GM12878 (cell line): ENCODE measurements at regions not wholly inside any gene's neighbourhood (a gene's known extent, or its start where the extent isn't known, plus 50 kb on each side); places are given as distances from the start of the nearest gene placed in this dataset.

ENCODE experiments used
- ATAC-seq: fragments of 200-7000 bp; cut with Tn5 transposase; 3 replicates; pipeline ENCODE4 v1.9.1; 2020; ENCODE audit warnings: mild to moderate bottlenecking, moderate library complexity
- BruUV-seq: library from RNA; stranded (reverse); fragments of 400-500 nt; replicated peaks from 2 replicates; lab custom pipeline; 2021; lab: Mats Ljungman, UMichigan
- CTCF ChIA-PET: fragments of 300-600 bp; sonication (Branson Sonifier 250); formaldehyde crosslinking; extraction: SDS; loops from one replicate; lab custom pipeline; 2021; ENCODE audit warnings: inconsistent platforms; lab: Yijun Ruan, JAX
- POLR2A ChIA-PET: fragments of 350-600 bp; formaldehyde crosslinking; extraction: SDS; loops from one replicate; lab custom pipeline; 2021; ENCODE audit warnings: inconsistent platforms; lab: Charles Lee
- RAD21 ChIA-PET: fragments of 300-600 bp; sonication (Branson Sonifier 250); formaldehyde crosslinking; loops from one replicate; lab custom pipeline; 2023; ENCODE audit warnings: antibody characterized with exemption; ENCODE audit not compliant: unreplicated experiment; lab: Charles Lee
- SMC1A ChIA-PET: fragments of 300-600 bp; sonication (Branson Sonifier 250); formaldehyde crosslinking; loops from one replicate; lab custom pipeline; 2023; ENCODE audit not compliant: unreplicated experiment, uncharacterized antibody; lab: Charles Lee
- DNase-seq: peaks from one replicate; pipeline ENCODE4 v3.0.0-alpha.2; 2011; ENCODE audit warnings: low read depth, low spot score
- FAIRE-seq: peaks from 3 replicates; lab custom pipeline; 2011; peaks lifted over from hg19 to GRCh38; lab: Jason Lieb, UNC
- H2AFZ ChIP-seq: 2 replicates; pipeline ENCODE4 v1.6.0; 2011; ENCODE audit warnings: low read depth, low read length, control low read depth; ENCODE audit not compliant: control insufficient read depth
- H3K27ac ChIP-seq: 2 replicates; pipeline ENCODE4 v1.5.1; 2011; ENCODE audit warnings: control low read depth; ENCODE audit not compliant: control insufficient read depth, insufficient read depth
- H3K27me3 ChIP-seq, 2 experiments: replicated peaks in 1 of 2; 2 replicates each; pipeline versions ENCODE4 v1.6.0 to v1.6.1; 2011; ENCODE audit warnings: low read length in 1 of 2; ENCODE audit not compliant: control insufficient read depth in 2 of 2, insufficient read depth in 2 of 2
- H3K36me3 ChIP-seq, 2 experiments: 2 replicates each; pipeline ENCODE4 v1.5.1; 2011; ENCODE audit warnings: low read length in 1 of 2; ENCODE audit not compliant: control insufficient read depth in 2 of 2, insufficient read depth in 2 of 2
- H3K4me1 ChIP-seq: 2 replicates; pipeline ENCODE4 v1.6.1; 2011; ENCODE audit warnings: mild to moderate bottlenecking, low read length, moderate library complexity, mixed read lengths; ENCODE audit not compliant: control insufficient read depth, insufficient read depth
- H3K4me2 ChIP-seq: 2 replicates; pipeline ENCODE4 v1.6.0; 2011; ENCODE audit warnings: control low read depth; ENCODE audit not compliant: control insufficient read depth, insufficient read depth
- H3K4me3 ChIP-seq: fragments of 200-600 bp; sonication (generic); 2 replicates; pipeline ENCODE4 v1.5.1; 2016
- H3K79me2 ChIP-seq: 2 replicates; pipeline ENCODE4 v1.6.0; 2011; ENCODE audit warnings: low read length; ENCODE audit not compliant: control insufficient read depth, insufficient read depth
- H3K9ac ChIP-seq: 2 replicates; pipeline ENCODE4 v1.8.0; 2011; ENCODE audit warnings: low read length, control low read depth, mixed read lengths; ENCODE audit not compliant: control insufficient read depth, insufficient read depth
- H3K9me3 ChIP-seq: replicated peaks from 3 replicates; pipeline ENCODE4 v1.5.1; 2011; ENCODE audit warnings: mild to moderate bottlenecking, low read length; ENCODE audit not compliant: control insufficient read depth, insufficient read depth
- H4K20me1 ChIP-seq: 2 replicates; pipeline ENCODE4 v1.6.0; 2011; ENCODE audit not compliant: control insufficient read depth, insufficient read depth
- ATF7 ChIP-seq: fragments of 450-650 bp; IDR thresholded peaks from 2 replicates; pipeline ENCODE4 v1.6.1; 2016; ENCODE audit warnings: low read depth, mild to moderate bottlenecking
- BCL3 ChIP-seq: IDR thresholded peaks from 2 replicates; pipeline ENCODE4 v1.6.1; 2011; ENCODE audit warnings: borderline replicate concordance, low read depth, mild to moderate bottlenecking, moderate library complexity, low read length; ENCODE audit not compliant: insufficient read depth, poor library complexity, severe bottlenecking
- BHLHE40 ChIP-seq, 2 experiments: fragments of 450-650 bp in 1 of 2; IDR thresholded peaks; 2 replicates each; pipeline ENCODE4 v1.6.1; 2011 to 2017; ENCODE audit warnings: low read depth in 2 of 2, borderline replicate concordance in 1 of 2, improper control_type of control experiment in 1 of 2, low read length in 1 of 2, mild to moderate bottlenecking in 1 of 2
- CBFB ChIP-seq: IDR thresholded peaks from 2 replicates; pipeline ENCODE4 v1.6.1; 2016; ENCODE audit warnings: antibody characterized with exemption, low read depth
- HSF1 ChIP-seq: fragments of 150-350 bp; IDR thresholded peaks from 2 replicates; pipeline ENCODE4 v1.6.1; 2014; ENCODE audit warnings: mild to moderate bottlenecking, low read depth, low read length
- NFYB ChIP-seq: IDR thresholded peaks from 2 replicates; pipeline ENCODE4 v1.6.1; 2011; ENCODE audit warnings: low read depth, mild to moderate bottlenecking, low read length, improper control_type of control experiment, moderate library complexity; ENCODE audit not compliant: insufficient read depth
- PKNOX1 ChIP-seq: fragments of 450-650 bp; IDR thresholded peaks from 2 replicates; pipeline ENCODE4 v1.6.1; 2016; ENCODE audit warnings: mild to moderate bottlenecking
- PML ChIP-seq: IDR thresholded peaks from 2 replicates; pipeline ENCODE4 v1.6.1; 2012; ENCODE audit warnings: low read length, inconsistent platforms
- USF2 ChIP-seq: IDR thresholded peaks from 2 replicates; pipeline ENCODE4 v1.6.1; 2011; ENCODE audit warnings: low read depth, low read length, improper control_type of control experiment, borderline replicate concordance
- ZNF217 ChIP-seq: fragments of 450-650 bp; IDR thresholded peaks from 2 replicates; pipeline ENCODE4 v1.6.1; 2017; ENCODE audit warnings: antibody characterized with exemption, mild to moderate bottlenecking
- ZNF274 ChIP-seq: IDR thresholded peaks from one replicate; pipeline ENCODE4 v1.8.0; 2011; ENCODE audit not compliant: insufficient read length, insufficient read depth
- ZNF687 ChIP-seq: fragments of 450-650 bp; IDR thresholded peaks from 2 replicates; pipeline ENCODE4 v1.6.1; 2017; ENCODE audit warnings: mild to moderate bottlenecking, moderate library complexity
- WGBS: methylation state at CpG from one replicate; pipeline ENCODE4 v1.1.6; 2016; ENCODE audit warnings: low lambda C conversion rate; ENCODE audit not compliant: insufficient replicate concordance, insufficient coverage; ENCODE audit errors: missing lambda C conversion rate; 5-methylcytosine and 5-hydroxymethylcytosine counted together
- in situ Hi-C: fragments of 300-500 bp; cut with MboI; formaldehyde crosslinking; loops from 9 replicates; pipeline ENCODE4 v1.14.3; 2018; ENCODE audit warnings: mixed read lengths
- intact Hi-C: fragments of 100-400 bp; cut with micrococcal nuclease; formaldehyde crosslinking; loops from one replicate; pipeline ENCODE4 v1.14.2; 2022; ENCODE audit not compliant: unreplicated experiment

GRCh38 chr16:50964491-50964890 lies 186.6 kb downstream of the SALL1 start:
- Histone ChIP-seq H3K27ac (no peak overlapping the region), H3K4me2 (no peak overlapping the region), H3K79me2 (no peaks in the 10 kb centered on the region), H3K4me1 (0 out of 2 replicates have a peak, but pooled peaks cover 2% of the 10 kb centered on the region), H3K9ac (no peak overlapping the region), H3K9me3 (no peaks in the 10 kb centered on the region), H3K27me3 (no peaks in the 10 kb centered on the region), H3K4me3 (no peak overlapping the region), H3K36me3 (no peaks in the 10 kb centered on the region), H4K20me1 (no peaks in the 10 kb centered on the region), H2AFZ (no peak overlapping the region)
- SMC1A ChIA-PET: no interaction called here
- intact Hi-C loops (no loop called here), in situ Hi-C loops (no loop called here)
- FAIRE-seq: no peak
- DNase-seq: no peak
- RAD21 ChIA-PET: no interaction called here
- POLR2A ChIA-PET: no interaction called here
- no peak for ATAC-seq
- WGBS: 17% methylated on average over 1 of the region's 1 CpG
- no peak for TF ChIP-seq ZNF274
- TF ChIP-seq ATF7: no peak
- TF ChIP-seq PKNOX1: no peak
- TF ChIP-seq ZNF217: no peak
- TF ChIP-seq USF2: no peak
- TF ChIP-seq BHLHE40 (IDR thresholded peaks at IDR 0.05; ENCODE audit: borderline replicate concordance in 1 of 2, low read depth in 2 of 2, low read length in 1 of 2): no peak
- TF ChIP-seq ZNF687: no peak
- TF ChIP-seq PML: no peak
- no peak for TF ChIP-seq NFYB
- TF ChIP-seq HSF1: no peak
- TF ChIP-seq CBFB: no peak
- no peak for TF ChIP-seq BCL3
- no TSS peak for BruUV-seq
- CTCF ChIA-PET: interaction anchor here (0.6 to 1.0 kb wide), 3 partner anchors 10 to 985 kb away, joined by 3 read pairs; no protein-coding TSS in a partner anchor
